ENCODE measurements at regions not wholly inside any gene's neighbourhood (a gene's known extent, or its start where the extent isn't known, plus 50 kb on each side); places are given as distances from the start of the nearest gene placed in this dataset.

GRCh38 chr9:532707-533106 is 308.8 kb upstream of the DMRT1 start (continued):
- TF ChIP-seq PRDM6 (tag by site-specific recombination; IDR thresholded peaks at IDR 0.05) (peak; percentile 94), IKZF3 (tag by site-specific recombination; IDR thresholded peaks at IDR 0.05) (no peak), GFI1B (tag by site-specific recombination; IDR thresholded peaks at IDR 0.05) (peak; percentile 58), SCRT2 (tag by site-specific recombination; IDR thresholded peaks at IDR 0.05) (no peak), ZFP37 (tag by site-specific recombination; IDR thresholded peaks at IDR 0.05) (no peak), ZNF341 (tag by site-specific recombination; IDR thresholded peaks at IDR 0.05; ENCODE audit: low read depth) (peak; percentile 30; the same call in 1 of the 2 replicates), ZBTB11 (tag by site-specific recombination; conservative IDR thresholded peaks at IDR 0.05; ENCODE audit: low read depth) (peak; percentile 59), ZNF423 (tag by site-specific recombination; IDR thresholded peaks at IDR 0.05) (peak; percentile 57; the same call in 1 of the 2 replicates), ZSCAN30 (tag by site-specific recombination; IDR thresholded peaks at IDR 0.05) (no peak), ZNF214 (tag by site-specific recombination; IDR thresholded peaks at IDR 0.05; ENCODE audit: borderline replicate concordance) (no peak), BCL11B (tag by site-specific recombination; IDR thresholded peaks at IDR 0.05; ENCODE audit: low read depth) (no peak), ZNF26 (tag by site-specific recombination; IDR thresholded peaks at IDR 0.05) (no peak), ZNF223 (tag by site-specific recombination; IDR thresholded peaks at IDR 0.05) (no peak), ZNF266 (tag by site-specific recombination; IDR thresholded peaks at IDR 0.05; ENCODE audit: low read depth) (no peak), ZXDB (tag by site-specific recombination; IDR thresholded peaks at IDR 0.05) (0 out of 2 replicates have a peak, but pooled peaks have one; percentile 15)

- ChIA-PET CTCF (interaction anchor here (0.7 kb wide), 1 partner anchor 18 kb away, joined by 3 read pairs; no protein-coding TSS in a partner anchor), POLR2A (no interaction called here)
- Histone ChIP-seq H3K4me3 (ENCODE audit: low read depth, low read length) (no peak overlapping the region), H3K36me3 (ENCODE audit: control insufficient read depth in 2 of 2, insufficient read depth in 1 of 2, low read length in 2 of 2) (no peaks in the 10 kb centered on the region; a peak in 1 of 3 replicates), H3K4me1 (ENCODE audit: control insufficient read depth, insufficient read depth, low read length) (peaks cover 24% of the 10 kb centered on the region), H3K9me3 (ENCODE audit: control insufficient read depth, insufficient read depth, low read depth, low read length) (no peaks in the 10 kb centered on the region), H3K27ac (ENCODE audit: extremely low read depth, low read depth, low read length) (no peak overlapping the region)
- TF ChIP-seq ZNF571 (tag by site-specific recombination; IDR thresholded peaks at IDR 0.05), result no peak
- no peak for TF ChIP-seq ZNF394 (tag by site-specific recombination; IDR thresholded peaks at IDR 0.05; ENCODE audit: borderline replicate concordance)
- TF ChIP-seq SCRT2 (tag by site-specific recombination; IDR thresholded peaks at IDR 0.05), result no peak
- no peak for TF ChIP-seq SCRT1 (tag by site-specific recombination; IDR thresholded peaks at IDR 0.05; ENCODE audit: borderline replicate concordance)
- no peak for TF ChIP-seq ZNF558 (tag by site-specific recombination; IDR thresholded peaks at IDR 0.05)
- TF ChIP-seq, protein P1, sequence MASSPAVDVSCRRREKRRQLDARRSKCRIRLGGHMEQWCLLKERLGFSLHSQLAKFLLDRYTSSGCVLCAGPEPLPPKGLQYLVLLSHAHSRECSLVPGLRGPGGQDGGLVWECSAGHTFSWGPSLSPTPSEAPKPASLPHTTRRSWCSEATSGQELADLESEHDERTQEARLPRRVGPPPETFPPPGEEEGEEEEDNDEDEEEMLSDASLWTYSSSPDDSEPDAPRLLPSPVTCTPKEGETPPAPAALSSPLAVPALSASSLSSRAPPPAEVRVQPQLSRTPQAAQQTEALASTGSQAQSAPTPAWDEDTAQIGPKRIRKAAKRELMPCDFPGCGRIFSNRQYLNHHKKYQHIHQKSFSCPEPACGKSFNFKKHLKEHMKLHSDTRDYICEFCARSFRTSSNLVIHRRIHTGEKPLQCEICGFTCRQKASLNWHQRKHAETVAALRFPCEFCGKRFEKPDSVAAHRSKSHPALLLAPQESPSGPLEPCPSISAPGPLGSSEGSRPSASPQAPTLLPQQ (tag by site-specific recombination; IDR thresholded peaks at IDR 0.05), result no peak
- TF ChIP-seq ZNF658 (tag by site-specific recombination; IDR thresholded peaks at IDR 0.05), result no peak
- TF ChIP-seq ZNF133 (tag by site-specific recombination; IDR thresholded peaks at IDR 0.05), result no peak
- TF ChIP-seq ZNF266 (tag by site-specific recombination; IDR thresholded peaks at IDR 0.05; ENCODE audit: low read depth), result no peak
- TF ChIP-seq ZNF624 (tag by site-specific recombination; IDR thresholded peaks at IDR 0.05), result no peak
- TF ChIP-seq ZNF366 (tag by site-specific recombination; conservative IDR thresholded peaks at IDR 0.05), result no peak
These were observed 306.6 kb upstream of the DMRT1 start for GRCh38 chr9:534886-535285.

All from HEK293 (cell line).